ENCODE measurements at regions not wholly inside any gene's neighbourhood (a gene's known extent, or its start where the extent isn't known, plus 50 kb on each side); places are given as distances from the start of the nearest gene placed in this dataset.
A peak's percentile ranks its signal among the peaks of the same experiment; 100 is the strongest.

DNA sequence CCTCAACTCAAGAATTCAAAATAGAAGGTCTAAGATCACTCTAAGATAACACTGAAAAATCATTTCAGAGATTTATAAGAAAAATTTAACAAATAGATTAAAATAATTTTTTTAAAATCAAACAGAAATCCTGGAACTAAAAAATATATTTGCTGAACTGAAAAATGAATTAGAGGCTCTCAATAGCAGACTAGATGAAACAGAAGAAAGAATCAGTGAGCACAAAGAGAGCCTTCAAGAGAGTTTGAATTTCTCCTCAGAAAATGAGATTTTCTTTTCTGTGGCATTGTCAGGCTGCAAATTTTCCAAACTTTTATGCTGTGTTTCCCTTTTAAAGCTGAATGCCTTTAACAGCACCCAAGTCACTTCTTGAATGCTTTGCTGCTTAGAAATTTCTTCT is 335.0 kb upstream of the SLC7A11 start:
- no peak for DNase-seq (ENCODE audit: low read depth)
- H3K4me3 ChIP-seq (replicated peaks; ENCODE audit: low read depth, low read length) = no peak overlapping the region
- TF ChIP-seq, protein P1, sequence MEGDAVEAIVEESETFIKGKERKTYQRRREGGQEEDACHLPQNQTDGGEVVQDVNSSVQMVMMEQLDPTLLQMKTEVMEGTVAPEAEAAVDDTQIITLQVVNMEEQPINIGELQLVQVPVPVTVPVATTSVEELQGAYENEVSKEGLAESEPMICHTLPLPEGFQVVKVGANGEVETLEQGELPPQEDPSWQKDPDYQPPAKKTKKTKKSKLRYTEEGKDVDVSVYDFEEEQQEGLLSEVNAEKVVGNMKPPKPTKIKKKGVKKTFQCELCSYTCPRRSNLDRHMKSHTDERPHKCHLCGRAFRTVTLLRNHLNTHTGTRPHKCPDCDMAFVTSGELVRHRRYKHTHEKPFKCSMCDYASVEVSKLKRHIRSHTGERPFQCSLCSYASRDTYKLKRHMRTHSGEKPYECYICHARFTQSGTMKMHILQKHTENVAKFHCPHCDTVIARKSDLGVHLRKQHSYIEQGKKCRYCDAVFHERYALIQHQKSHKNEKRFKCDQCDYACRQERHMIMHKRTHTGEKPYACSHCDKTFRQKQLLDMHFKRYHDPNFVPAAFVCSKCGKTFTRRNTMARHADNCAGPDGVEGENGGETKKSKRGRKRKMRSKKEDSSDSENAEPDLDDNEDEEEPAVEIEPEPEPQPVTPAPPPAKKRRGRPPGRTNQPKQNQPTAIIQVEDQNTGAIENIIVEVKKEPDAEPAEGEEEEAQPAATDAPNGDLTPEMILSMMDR (IDR thresholded peaks at IDR 0.05; ENCODE audit: low read length, missing control alignments) = no peak

DNA sequence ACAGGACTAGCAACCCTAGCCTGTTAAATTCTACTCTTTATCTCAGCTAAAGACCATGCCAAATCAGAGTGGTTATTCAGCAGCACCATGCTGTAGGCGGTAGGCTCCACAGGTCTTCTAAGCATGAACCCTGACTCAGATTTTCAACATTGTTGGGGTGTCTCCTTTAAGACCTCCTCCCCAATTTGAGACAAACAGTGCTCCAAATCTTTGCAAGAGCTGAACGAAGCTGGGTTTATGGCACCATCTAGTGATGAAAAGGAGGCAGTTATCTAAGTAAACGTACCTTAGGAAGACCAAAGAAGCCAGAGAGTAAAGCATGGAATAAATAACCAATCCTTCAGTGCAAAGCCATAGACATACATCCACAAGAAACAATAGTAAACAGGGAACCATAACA is 334.5 kb upstream of the SLC7A11 start:
- TF ChIP-seq, protein P1 (IDR thresholded peaks at IDR 0.05; ENCODE audit: low read length, missing control alignments) = peak; percentile 70
- no peak overlapping the region for H3K4me3 ChIP-seq (replicated peaks; ENCODE audit: low read depth, low read length)
- peak; percentile 76 for DNase-seq (ENCODE audit: low read depth)

DNA sequence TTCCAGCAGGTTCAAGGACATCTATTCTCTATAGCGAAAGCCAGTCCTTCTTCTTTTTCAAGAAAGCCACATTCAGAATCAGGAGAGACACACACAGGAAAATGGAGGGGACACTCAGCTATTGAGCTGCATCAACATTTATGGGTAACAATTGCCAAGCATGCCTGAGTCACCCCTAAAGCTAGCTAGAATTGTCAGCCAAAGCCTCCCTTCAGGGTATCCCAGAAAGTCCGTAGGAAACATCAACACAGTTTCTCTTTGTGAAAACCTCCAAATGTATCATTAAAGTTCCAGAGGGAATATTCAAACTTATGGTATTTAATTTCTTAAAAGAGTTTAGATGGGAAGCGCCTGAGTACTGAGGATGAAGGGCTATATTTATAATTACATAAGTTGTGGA is 331.1 kb upstream of the SLC7A11 start:
- TF ChIP-seq, protein P1 (IDR thresholded peaks at IDR 0.05; ENCODE audit: low read length, missing control alignments) = no peak
- DNase-seq (ENCODE audit: low read depth) = no peak
- no peak overlapping the region for H3K4me3 ChIP-seq (replicated peaks; ENCODE audit: low read depth, low read length)

DNA sequence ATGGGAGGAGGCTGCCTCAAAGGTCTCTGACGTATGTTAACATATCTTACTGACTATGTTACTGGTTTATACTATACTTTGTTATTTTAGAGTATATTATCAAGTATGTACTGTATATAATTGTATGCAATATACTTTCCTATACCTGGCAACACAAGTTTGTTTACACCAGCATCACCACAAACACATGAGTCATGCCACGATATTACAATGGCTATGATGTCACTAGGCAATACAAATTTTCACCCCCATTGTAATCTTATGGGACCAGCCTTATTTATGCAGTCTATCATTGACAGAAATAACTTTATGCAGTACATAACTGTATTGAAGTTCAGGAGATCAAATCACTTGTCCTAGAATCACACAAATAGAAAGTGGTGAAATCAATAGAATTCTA is 329.9 kb upstream of the SLC7A11 start:
- no peak overlapping the region for H3K4me3 ChIP-seq (replicated peaks; ENCODE audit: low read depth, low read length)
- TF ChIP-seq, protein P1 (IDR thresholded peaks at IDR 0.05; ENCODE audit: low read length, missing control alignments) = no peak
- DNase-seq (ENCODE audit: low read depth) = peak; percentile 33

DNA sequence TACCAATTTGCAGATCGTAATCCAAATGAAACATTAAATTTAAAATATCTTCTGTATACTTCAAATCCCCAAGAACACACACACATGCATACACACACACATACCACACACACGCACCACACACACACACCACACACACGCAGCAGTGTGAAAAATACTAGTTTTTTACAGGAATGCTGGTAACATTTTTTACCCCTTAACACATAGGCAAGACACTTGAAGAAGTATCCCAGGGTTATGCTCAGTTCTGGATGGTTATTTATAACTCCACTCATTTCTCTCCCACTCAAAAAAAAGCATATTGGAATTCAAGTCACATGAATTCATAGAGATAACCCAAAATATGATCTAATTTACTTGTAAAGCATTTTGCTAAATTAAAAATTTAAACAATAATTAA is 325.5 kb upstream of the SLC7A11 start:
- H3K4me3 ChIP-seq (replicated peaks; ENCODE audit: low read depth, low read length) = no peak overlapping the region
- TF ChIP-seq, protein P1 (IDR thresholded peaks at IDR 0.05; ENCODE audit: low read length, missing control alignments) = no peak
- peak; percentile 28 for DNase-seq (ENCODE audit: low read depth)

DNA sequence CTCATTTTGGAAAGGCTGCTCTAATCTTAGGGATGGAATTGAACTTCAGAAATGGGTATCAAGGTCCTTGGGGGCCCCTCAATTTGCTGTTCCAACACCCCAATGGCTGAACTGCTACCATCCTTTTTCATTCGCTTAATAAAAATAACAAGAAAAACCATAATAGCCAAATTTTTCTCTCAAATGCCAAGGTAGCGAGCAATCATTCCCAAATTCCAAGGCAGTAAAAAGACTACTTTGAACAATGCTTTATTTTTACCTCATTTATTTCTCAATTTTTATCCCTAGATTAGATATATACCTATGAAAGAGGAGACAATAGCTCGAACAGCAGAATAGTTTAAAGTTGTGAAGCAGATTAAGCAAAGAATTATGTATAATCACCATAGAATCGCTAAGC is 323.4 kb upstream of the SLC7A11 start:
- TF ChIP-seq, protein P1 (IDR thresholded peaks at IDR 0.05; ENCODE audit: low read length, missing control alignments) = no peak
- DNase-seq (ENCODE audit: low read depth) = no peak
- H3K4me3 ChIP-seq (replicated peaks; ENCODE audit: low read depth, low read length) = no peak overlapping the region

DNA sequence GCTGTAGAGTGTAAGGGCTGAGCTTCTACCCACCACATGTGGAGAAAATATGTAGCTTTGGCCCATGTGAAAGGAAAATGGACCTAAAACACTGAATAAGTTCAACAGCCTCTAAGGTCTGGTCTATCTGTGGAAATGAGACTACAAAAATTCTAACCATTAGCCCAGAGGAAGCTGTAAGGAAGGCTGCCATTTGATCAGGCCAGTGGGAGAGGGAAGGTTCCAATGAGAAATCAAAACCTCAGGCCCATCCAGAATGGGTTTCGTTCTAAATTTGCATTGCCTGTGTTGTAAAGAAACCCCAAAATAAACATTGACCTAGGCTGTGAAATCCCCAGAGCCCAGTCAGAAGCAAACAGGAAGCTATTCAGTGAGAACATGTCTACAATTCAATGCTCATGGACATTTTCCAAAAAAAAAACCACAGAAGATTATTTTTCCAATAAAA is 320.4 kb upstream of the SLC7A11 start:
- peak; percentile 71 for DNase-seq (ENCODE audit: low read depth)
- TF ChIP-seq, protein P1 (IDR thresholded peaks at IDR 0.05; ENCODE audit: low read length, missing control alignments) = no peak
- H3K4me3 ChIP-seq (replicated peaks; ENCODE audit: low read depth, low read length) = no peak overlapping the region

Measured in fibroblast of pulmonary artery (primary cell).